Tibial artery (tissue), 4 donors: ENCODE measurements at regions not wholly inside any gene's neighbourhood (a gene's known extent, or its start where the extent isn't known, plus 50 kb on each side); places are given as distances from the start of the nearest gene placed in this dataset.

ENCODE experiments used
- DNase-seq, 2 donors: peaks; one replicate each; pipeline ENCODE4 v3.0.0-alpha.2; 2019
- H3K27ac ChIP-seq, 2 donors: fragments of 200-600 bp; sonication (generic) in 1 of 2; 1 replicate in 1 of 2; 2 replicates in 1 of 2; pipeline ENCODE4 v1.5.1; 2018 to 2019; ENCODE audit warnings: mild to moderate bottlenecking in 1 of 2
- H3K27me3 ChIP-seq, 2 donors: fragments of 200-600 bp; sonication (generic) in 1 of 2; one replicate each; pipeline versions ENCODE4 v1.5.1 to v1.6.0; 2016 to 2019
- H3K36me3 ChIP-seq, 3 donors: fragments of 200-600 bp; sonication (generic) in 2 of 3; one replicate each; pipeline ENCODE4 v1.5.1; 2016 to 2019; ENCODE audit warnings: mild to moderate bottlenecking in 2 of 3
- H3K4me1 ChIP-seq, 4 donors: fragments of 200-600 bp; sonication (generic) in 2 of 4; 1 replicate in 3 of 4; 2 replicates in 1 of 4; pipeline ENCODE4 v1.5.1; 2016 to 2019
- H3K4me3 ChIP-seq, 2 donors: fragments of 200-600 bp; sonication (generic) in 1 of 2; 1 replicate in 1 of 2; 2 replicates in 1 of 2; pipeline ENCODE4 v1.5.1; 2018 to 2019; ENCODE audit warnings: mild to moderate bottlenecking in 2 of 2
- H3K9me3 ChIP-seq, 3 donors: fragments of 200-600 bp; sonication (generic) in 1 of 3; one replicate each; pipeline ENCODE4 v1.5.1; 2016 to 2019
- CTCF ChIP-seq, 2 experiments: fragments of 200-600 bp in 1 of 2; fragments of 450-650 bp in 1 of 2; IDR thresholded peaks; one replicate each; pipeline ENCODE4 v1.5.1; 2017 to 2019; ENCODE audit warnings: antibody characterized with exemption in 2 of 2, mild to moderate bottlenecking in 1 of 2, moderate library complexity in 1 of 2
- intact Hi-C: fragments of 100-400 bp; cut with DNase I; formaldehyde crosslinking; loops from one replicate; pipeline ENCODE4 v1.15.0; 2023; ENCODE audit warnings: low total_unique reads

GRCh38 chr7:84294847-84295455 is 100.4 kb upstream of the SEMA3A start:
- intact Hi-C loops, result no loop called here

DNA sequence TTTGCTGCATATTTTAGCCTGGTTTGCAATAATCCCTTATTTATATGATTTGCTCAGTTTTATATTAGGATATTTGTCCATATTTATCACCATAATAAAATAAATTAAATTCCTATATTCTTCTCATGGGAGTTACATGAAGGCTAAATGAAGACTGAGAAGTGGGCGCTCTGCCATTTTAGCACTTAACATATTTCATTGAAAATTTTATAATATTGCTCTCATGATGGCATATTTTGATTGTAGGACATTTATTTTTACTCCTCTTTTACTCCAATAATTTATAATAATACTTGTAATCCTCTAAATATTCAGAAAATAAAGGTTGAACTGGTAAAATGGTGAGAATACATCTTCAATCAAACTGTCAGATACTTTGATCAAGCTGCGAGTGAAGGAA is 99.8 kb upstream of the SEMA3A start:
- no peak overlapping the region for H3K4me3 ChIP-seq
- no peak for TF ChIP-seq CTCF (IDR thresholded peaks at IDR 0.05)
- intact Hi-C loops, result no loop called here
- H3K4me1 ChIP-seq, result no peaks in the 10 kb centered on the region
- no peaks in the 10 kb centered on the region for H3K36me3 ChIP-seq
- no peak overlapping the region for H3K27ac ChIP-seq
- H3K27me3 ChIP-seq, result no peaks in the 10 kb centered on the region
- no peak for DNase-seq
- no peaks in the 10 kb centered on the region for H3K9me3 ChIP-seq

More at GRCh38 chr7:84294847-84295455, 100.4 kb upstream of the SEMA3A start:
- Histone ChIP-seq H3K27ac (no peak overlapping the region), H3K36me3 (no peaks in the 10 kb centered on the region), H3K9me3 (no peaks in the 10 kb centered on the region), H3K27me3 (no peaks in the 10 kb centered on the region), H3K4me1 (no peaks in the 10 kb centered on the region), H3K4me3 (no peak overlapping the region)
- no peak for TF ChIP-seq CTCF (IDR thresholded peaks at IDR 0.05)
- DNase-seq, result no peak

DNA sequence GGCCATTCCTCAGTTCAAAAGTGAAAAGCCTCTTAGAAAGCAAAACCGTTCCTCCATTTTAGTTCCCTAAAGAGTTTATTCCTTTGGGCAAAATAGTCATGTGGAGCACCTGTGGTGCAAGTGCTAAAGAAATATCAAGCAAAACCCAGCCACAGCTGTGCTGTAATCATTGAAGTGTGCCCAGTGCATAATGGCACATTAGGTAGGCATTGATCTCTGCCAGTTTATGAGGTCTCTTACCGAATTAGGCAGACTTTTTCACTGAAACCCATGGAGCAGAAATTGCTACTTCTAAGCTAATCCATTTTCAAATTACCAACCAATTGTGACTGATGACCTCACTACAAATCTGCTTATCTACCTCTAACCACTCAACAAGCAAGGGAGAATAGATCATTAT is 97.2 kb upstream of the SEMA3A start:
- no peaks in the 10 kb centered on the region for H3K9me3 ChIP-seq
- H3K27ac ChIP-seq, result no peak overlapping the region
- DNase-seq, result no peak
- H3K27me3 ChIP-seq, result no peaks in the 10 kb centered on the region
- no peaks in the 10 kb centered on the region for H3K36me3 ChIP-seq
- no peak overlapping the region for H3K4me3 ChIP-seq
- no peak for TF ChIP-seq CTCF (IDR thresholded peaks at IDR 0.05)
- intact Hi-C loops, result no loop called here
- H3K4me1 ChIP-seq, result no peaks in the 10 kb centered on the region

GRCh38 chr7:84283798-84284197 is 89.2 kb upstream of the SEMA3A start:
- H3K4me1 ChIP-seq, result no peaks in the 10 kb centered on the region
- H3K27me3 ChIP-seq, result no peaks in the 10 kb centered on the region
- H3K9me3 ChIP-seq, result no peaks in the 10 kb centered on the region
- no peaks in the 10 kb centered on the region for H3K36me3 ChIP-seq
- intact Hi-C loops, result no loop called here
- no peak overlapping the region for H3K4me3 ChIP-seq
- no peak for DNase-seq
- no peak for TF ChIP-seq CTCF (IDR thresholded peaks at IDR 0.05)
- no peak overlapping the region for H3K27ac ChIP-seq

GRCh38 chr7:84281518-84281917 is 86.9 kb upstream of the SEMA3A start:
- no peak for DNase-seq
- intact Hi-C loops, result no loop called here
- no peaks in the 10 kb centered on the region for H3K9me3 ChIP-seq
- H3K4me3 ChIP-seq, result no peak overlapping the region
- no peaks in the 10 kb centered on the region for H3K4me1 ChIP-seq
- H3K27ac ChIP-seq, result no peak overlapping the region
- no peaks in the 10 kb centered on the region for H3K36me3 ChIP-seq
- no peak for TF ChIP-seq CTCF (IDR thresholded peaks at IDR 0.05)
- no peaks in the 10 kb centered on the region for H3K27me3 ChIP-seq
